Ishikawa (cell line): ENCODE measurements at regions not wholly inside any gene's neighbourhood (a gene's known extent, or its start where the extent isn't known, plus 50 kb on each side); places are given as distances from the start of the nearest gene placed in this dataset.

Experiments used
- CEBPB ChIP-seq: IDR thresholded peaks from 2 replicates; pipeline ENCODE4 v1.6.1; 2012
- CREB1 ChIP-seq: IDR thresholded peaks from 2 replicates; pipeline ENCODE4 v1.6.1; 2012; ENCODE audit warnings: low read depth
- EP300 ChIP-seq: IDR thresholded peaks from 2 replicates; pipeline ENCODE4 v1.6.1; 2012; ENCODE audit warnings: borderline replicate concordance
- FOXM1 ChIP-seq: IDR thresholded peaks from 2 replicates; pipeline ENCODE4 v1.6.1; 2012; ENCODE audit warnings: low read depth, borderline replicate concordance
- MAX ChIP-seq: IDR thresholded peaks from 2 replicates; pipeline ENCODE4 v1.6.1; 2012
- NFIC ChIP-seq: IDR thresholded peaks from 2 replicates; pipeline ENCODE4 v1.6.1; 2012
- RAD21 ChIP-seq: IDR thresholded peaks from 2 replicates; pipeline ENCODE4 v1.6.1; 2012; ENCODE audit warnings: low read depth
- TAF1 ChIP-seq: IDR thresholded peaks from 2 replicates; pipeline ENCODE4 v1.6.1; 2012; ENCODE audit warnings: low read depth, mild to moderate bottlenecking
- TCF12 ChIP-seq: IDR thresholded peaks from 2 replicates; pipeline ENCODE4 v1.6.1; 2012; ENCODE audit warnings: low read depth
- TEAD4 ChIP-seq: IDR thresholded peaks from 2 replicates; pipeline ENCODE4 v1.6.1; 2012
- USF1 ChIP-seq: IDR thresholded peaks from 2 replicates; pipeline ENCODE4 v1.6.1; 2012
- YY1 ChIP-seq: IDR thresholded peaks from 2 replicates; pipeline ENCODE4 v1.6.1; 2012; ENCODE audit warnings: low read depth
- ZBTB7A ChIP-seq: IDR thresholded peaks from 2 replicates; pipeline ENCODE4 v1.6.1; 2012; ENCODE audit warnings: low read depth
- TF ChIP-seq, protein P1 (sequence below): IDR thresholded peaks from 2 replicates; pipeline ENCODE4 v1.6.1; 2012; ENCODE audit warnings: low read depth, mild to moderate bottlenecking

DNA sequence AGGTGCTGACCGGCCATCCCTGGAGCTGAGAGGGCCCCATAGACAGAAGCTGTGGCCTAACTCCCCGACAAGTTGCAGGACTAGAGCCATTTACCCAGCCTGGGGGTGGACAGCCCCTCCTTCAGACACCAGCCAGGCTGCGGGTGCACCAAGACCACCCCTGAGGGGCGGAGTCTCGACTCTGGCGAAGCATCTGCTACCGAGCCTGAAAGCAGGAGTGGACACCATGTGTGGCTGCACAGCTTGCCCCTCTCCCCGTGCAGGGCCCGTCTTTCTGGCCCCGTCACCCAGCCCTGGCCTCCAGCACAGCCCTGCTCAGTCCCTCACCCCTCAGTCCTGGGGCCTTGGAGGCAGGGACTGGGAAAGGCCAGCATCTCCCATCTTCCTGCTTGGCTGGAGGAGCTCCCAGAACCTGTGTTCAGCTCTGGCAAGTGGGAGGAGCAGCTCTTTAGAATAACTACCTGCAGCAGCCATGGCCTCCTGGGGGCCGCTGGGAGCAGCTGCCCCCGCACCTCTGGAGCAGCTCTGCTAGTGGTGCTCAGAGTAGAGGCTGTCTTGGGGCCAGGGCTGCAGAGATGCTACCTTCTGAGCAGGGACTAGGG is 275.8 kb downstream of the NDUFA10 start:
- TF ChIP-seq TCF12 (no peak), USF1 (no peak), NFIC (no peak), EP300 (no peak), YY1 (no peak), TAF1 (no peak), MAX (no peak), CREB1 (no peak), RAD21 (no peak), TEAD4 (no peak), CEBPB (no peak), ZBTB7A (no peak), FOXM1 (no peak)
- TF ChIP-seq, protein P1, sequence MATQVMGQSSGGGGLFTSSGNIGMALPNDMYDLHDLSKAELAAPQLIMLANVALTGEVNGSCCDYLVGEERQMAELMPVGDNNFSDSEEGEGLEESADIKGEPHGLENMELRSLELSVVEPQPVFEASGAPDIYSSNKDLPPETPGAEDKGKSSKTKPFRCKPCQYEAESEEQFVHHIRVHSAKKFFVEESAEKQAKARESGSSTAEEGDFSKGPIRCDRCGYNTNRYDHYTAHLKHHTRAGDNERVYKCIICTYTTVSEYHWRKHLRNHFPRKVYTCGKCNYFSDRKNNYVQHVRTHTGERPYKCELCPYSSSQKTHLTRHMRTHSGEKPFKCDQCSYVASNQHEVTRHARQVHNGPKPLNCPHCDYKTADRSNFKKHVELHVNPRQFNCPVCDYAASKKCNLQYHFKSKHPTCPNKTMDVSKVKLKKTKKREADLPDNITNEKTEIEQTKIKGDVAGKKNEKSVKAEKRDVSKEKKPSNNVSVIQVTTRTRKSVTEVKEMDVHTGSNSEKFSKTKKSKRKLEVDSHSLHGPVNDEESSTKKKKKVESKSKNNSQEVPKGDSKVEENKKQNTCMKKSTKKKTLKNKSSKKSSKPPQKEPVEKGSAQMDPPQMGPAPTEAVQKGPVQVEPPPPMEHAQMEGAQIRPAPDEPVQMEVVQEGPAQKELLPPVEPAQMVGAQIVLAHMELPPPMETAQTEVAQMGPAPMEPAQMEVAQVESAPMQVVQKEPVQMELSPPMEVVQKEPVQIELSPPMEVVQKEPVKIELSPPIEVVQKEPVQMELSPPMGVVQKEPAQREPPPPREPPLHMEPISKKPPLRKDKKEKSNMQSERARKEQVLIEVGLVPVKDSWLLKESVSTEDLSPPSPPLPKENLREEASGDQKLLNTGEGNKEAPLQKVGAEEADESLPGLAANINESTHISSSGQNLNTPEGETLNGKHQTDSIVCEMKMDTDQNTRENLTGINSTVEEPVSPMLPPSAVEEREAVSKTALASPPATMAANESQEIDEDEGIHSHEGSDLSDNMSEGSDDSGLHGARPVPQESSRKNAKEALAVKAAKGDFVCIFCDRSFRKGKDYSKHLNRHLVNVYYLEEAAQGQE = no peak
